K562 (cell line): ENCODE measurements at regions not wholly inside any gene's neighbourhood (a gene's known extent, or its start where the extent isn't known, plus 50 kb on each side); places are given as distances from the start of the nearest gene placed in this dataset.

Experiments
- CTCF ChIP-seq, 3 experiments: IDR thresholded peaks in 2 of 3; conservative IDR thresholded peaks in 1 of 3; 2 replicates each; pipeline ENCODE4 v1.5.1; 2011 to 2012; ENCODE audit warnings: low read length in 3 of 3, mild to moderate bottlenecking in 3 of 3, control low read depth in 2 of 3, improper control_type of control experiment in 1 of 3, inconsistent platforms in 1 of 3, low read depth in 1 of 3, mixed read lengths in 1 of 3, moderate library complexity in 1 of 3; ENCODE audit not compliant: insufficient read depth in 2 of 3
- CTCFL ChIP-seq: IDR thresholded peaks from 2 replicates; pipeline ENCODE4 v1.6.1; 2011; ENCODE audit warnings: borderline replicate concordance, low read depth, mild to moderate bottlenecking, moderate library complexity, low read length; ENCODE audit not compliant: insufficient read depth, poor library complexity, severe bottlenecking
- ELF4 ChIP-seq: fragments of 450-650 bp; formaldehyde crosslinking; IDR thresholded peaks from 2 replicates; pipeline ENCODE4 v1.4.0; 2022; ENCODE audit warnings: missing genetic modification characterization
- MAFF ChIP-seq: IDR thresholded peaks from 2 replicates; pipeline ENCODE4 v1.6.1; 2012; ENCODE audit warnings: low read length, improper control_type of control experiment
- NFIC ChIP-seq: fragments of 450-650 bp; IDR thresholded peaks from 2 replicates; pipeline ENCODE4 v1.6.1; 2017; ENCODE audit warnings: mild to moderate bottlenecking, inconsistent platforms
- NRF1 ChIP-seq, 2 experiments: fragments of 450-650 bp; IDR thresholded peaks in 1 of 2; conservative IDR thresholded peaks in 1 of 2; 2 replicates each; pipeline ENCODE4 v1.6.1; 2014; ENCODE audit warnings: mild to moderate bottlenecking in 2 of 2
- PATZ1 ChIP-seq: fragments of 250-450 bp; sonication (Bioruptor Pico); IDR thresholded peaks from 2 replicates; pipeline ENCODE4 v1.5.0; 2020; ENCODE audit warnings: mild to moderate bottlenecking, borderline replicate concordance
- PKNOX1 ChIP-seq: fragments of 450-650 bp; IDR thresholded peaks from 2 replicates; pipeline ENCODE4 v1.6.1; 2016
- POLR2A ChIP-seq: fragments of 450-650 bp; conservative IDR thresholded peaks from 2 replicates; pipeline ENCODE4 v1.6.1; 2016
- POLR2AphosphoS5 ChIP-seq: IDR thresholded peaks from 2 replicates; pipeline ENCODE4 v1.6.1; 2011; ENCODE audit warnings: mild to moderate bottlenecking, low read depth, low read length, moderate library complexity; ENCODE audit not compliant: control insufficient read depth, insufficient read depth
- SMARCC2 ChIP-seq: fragments of 450-650 bp; IDR thresholded peaks from 2 replicates; pipeline ENCODE4 v1.6.1; 2017; ENCODE audit warnings: antibody characterized with exemption, moderate library complexity, mild to moderate bottlenecking, low read depth
- ZNF140 ChIP-seq: fragments of 250-450 bp; sonication (Bioruptor Pico); IDR thresholded peaks from 2 replicates; pipeline ENCODE4 v1.8.0; 2021; ENCODE audit warnings: moderate library complexity, mild to moderate bottlenecking, inconsistent platforms
- ZNF766 ChIP-seq: fragments of 200-800 bp; sonication (Bioruptor generic); conservative IDR thresholded peaks from 2 replicates; pipeline ENCODE4 v1.6.1; 2016; ENCODE audit warnings: missing genetic modification characterization, missing compliant biosample characterization

GRCh38 chrX:69069876-69070275 lies 95.4 kb downstream of the PJA1 start:
- TF ChIP-seq CTCF (IDR thresholded peaks at IDR 0.05 in 2 of 3, conservative IDR thresholded peaks at IDR 0.05 in 1 of 3; ENCODE audit: insufficient read depth in 2 of 3, low read depth in 1 of 3, low read length in 3 of 3) (no peak), NFIC (no peak), SMARCC2 (no peak), ELF4 (CRISPR knock-in tag) (no peak), PATZ1 (CRISPR knock-in tag) (no peak), ZNF766 (CRISPR knock-in tag) (no peak), NRF1 (conservative IDR thresholded peaks at IDR 0.05 in 1 of 2, IDR thresholded peaks at IDR 0.05 in 1 of 2) (no peak), MAFF (no peak), CTCFL (no peak), ZNF140 (CRISPR knock-in tag) (no peak), POLR2A (no peak), PKNOX1 (no peak), POLR2AphosphoS5 (no peak)
